ENCODE measurements at regions not wholly inside any gene's neighbourhood (a gene's known extent, or its start where the extent isn't known, plus 50 kb on each side); places are given as distances from the start of the nearest gene placed in this dataset.

GRCh38 chr6:49030251-49031020 lies 432.6 kb downstream of the MMUT start:
- TF ChIP-seq, protein P1, sequence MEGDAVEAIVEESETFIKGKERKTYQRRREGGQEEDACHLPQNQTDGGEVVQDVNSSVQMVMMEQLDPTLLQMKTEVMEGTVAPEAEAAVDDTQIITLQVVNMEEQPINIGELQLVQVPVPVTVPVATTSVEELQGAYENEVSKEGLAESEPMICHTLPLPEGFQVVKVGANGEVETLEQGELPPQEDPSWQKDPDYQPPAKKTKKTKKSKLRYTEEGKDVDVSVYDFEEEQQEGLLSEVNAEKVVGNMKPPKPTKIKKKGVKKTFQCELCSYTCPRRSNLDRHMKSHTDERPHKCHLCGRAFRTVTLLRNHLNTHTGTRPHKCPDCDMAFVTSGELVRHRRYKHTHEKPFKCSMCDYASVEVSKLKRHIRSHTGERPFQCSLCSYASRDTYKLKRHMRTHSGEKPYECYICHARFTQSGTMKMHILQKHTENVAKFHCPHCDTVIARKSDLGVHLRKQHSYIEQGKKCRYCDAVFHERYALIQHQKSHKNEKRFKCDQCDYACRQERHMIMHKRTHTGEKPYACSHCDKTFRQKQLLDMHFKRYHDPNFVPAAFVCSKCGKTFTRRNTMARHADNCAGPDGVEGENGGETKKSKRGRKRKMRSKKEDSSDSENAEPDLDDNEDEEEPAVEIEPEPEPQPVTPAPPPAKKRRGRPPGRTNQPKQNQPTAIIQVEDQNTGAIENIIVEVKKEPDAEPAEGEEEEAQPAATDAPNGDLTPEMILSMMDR (IDR thresholded peaks at IDR 0.05): no peak
- TF ChIP-seq EP300 (IDR thresholded peaks at IDR 0.05): no peak

Measured in esophagus muscularis mucosa (tissue), 3 donors.